Caki2 (cell line): ENCODE measurements at regions not wholly inside any gene's neighbourhood (a gene's known extent, or its start where the extent isn't known, plus 50 kb on each side); places are given as distances from the start of the nearest gene placed in this dataset.
A peak's percentile ranks its signal among the peaks of the same experiment; 100 is the strongest.

Source experiments
- DNase-seq: peaks from one replicate; pipeline ENCODE4 v3.0.0-alpha.2; 2015; ENCODE audit warnings: low read depth
- in situ Hi-C: cut with HindIII; loops from 2 replicates; pipeline ENCODE4 v1.10.0; 2016; ENCODE audit warnings: low sequenced_read_pairs, low pct_unique_long_range_greater_than_20kb, mixed read lengths

DNA sequence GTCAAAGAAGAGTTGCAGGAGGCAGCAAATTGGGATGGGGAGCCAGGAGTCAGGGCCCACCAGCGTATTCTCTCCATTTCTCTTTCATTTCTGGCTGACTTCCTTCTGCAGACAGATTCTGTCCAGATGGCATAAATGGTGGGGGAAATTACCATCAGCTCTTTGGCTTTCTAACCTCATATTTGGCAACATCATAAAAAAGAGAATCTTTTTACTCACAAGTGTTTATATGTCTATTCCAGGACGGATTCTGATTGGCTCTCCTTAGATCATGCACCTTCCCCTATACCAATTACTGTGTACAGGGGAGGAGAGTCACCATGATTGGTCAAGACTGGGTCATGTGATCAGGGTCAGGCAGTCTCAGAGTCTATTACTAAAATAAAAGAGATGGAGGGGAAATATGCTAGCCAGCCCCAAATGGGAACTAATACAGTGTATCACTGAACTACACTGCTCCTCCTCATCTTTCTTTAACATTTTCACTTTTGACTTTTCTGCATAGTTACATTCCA is 537.1 kb upstream of the EEF2KMT start:
- in situ Hi-C loops = no loop called here
- DNase-seq = peak; percentile 6

DNA sequence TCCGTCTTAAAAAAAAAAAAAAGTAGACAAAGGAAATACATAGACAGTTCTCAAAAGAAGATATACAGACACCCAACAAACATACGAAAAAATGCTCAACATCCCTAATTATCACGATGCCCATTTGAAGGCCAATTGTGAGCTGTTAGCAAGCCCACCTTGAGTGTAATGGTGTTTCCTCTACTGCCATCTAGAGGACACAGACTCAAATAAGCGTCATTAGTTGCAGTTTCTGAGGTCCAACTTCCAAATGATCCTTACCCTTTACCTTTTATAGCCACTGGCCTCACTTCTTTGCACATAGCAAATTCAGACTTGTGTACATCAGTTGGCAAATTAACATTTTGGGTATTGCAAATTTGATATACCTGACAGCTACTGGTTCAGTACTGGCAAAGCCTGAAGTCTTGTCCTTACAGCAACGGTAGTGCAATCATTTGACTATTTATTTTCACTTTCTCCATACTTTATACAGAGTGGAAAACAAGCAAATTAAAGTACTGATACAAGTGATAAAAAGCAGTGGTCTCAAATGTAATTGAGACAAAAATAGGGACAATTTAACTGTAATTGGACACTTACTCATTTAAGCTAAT is 536.3 kb upstream of the EEF2KMT start:
- in situ Hi-C loops = no loop called here
- DNase-seq = peak; percentile 26

DNA sequence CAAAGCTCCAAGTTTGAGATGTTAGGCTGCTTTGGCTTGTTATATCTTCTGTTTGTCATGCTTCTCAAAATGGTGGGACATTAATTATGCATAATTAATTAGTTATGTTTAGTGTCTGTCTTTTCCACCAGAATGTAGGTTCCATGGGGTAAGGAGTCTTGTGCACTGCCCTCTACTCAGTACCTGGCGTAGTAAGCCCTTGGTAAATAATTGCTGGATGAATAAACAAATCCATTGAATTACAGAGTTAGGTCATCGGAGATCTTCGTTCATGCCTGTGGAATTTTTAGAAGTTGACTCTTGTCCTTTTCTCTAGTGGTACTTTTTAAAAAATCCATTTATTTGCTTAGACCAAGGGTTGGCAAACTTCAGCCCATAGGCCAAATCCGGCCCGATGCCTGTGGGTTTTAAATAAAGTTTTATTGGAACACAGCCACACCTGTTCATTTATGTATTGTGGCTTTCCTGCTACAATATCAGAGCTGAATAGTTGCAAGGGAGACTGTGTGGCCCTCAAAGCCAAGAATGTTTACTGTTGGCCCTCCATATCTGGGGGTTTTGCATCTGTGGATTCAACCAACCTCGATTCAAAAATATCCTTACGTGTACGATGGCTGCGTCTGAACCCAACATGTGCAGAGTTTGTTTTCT is 524.8 kb upstream of the EEF2KMT start:
- in situ Hi-C loops = no loop called here
- DNase-seq = no peak

DNA sequence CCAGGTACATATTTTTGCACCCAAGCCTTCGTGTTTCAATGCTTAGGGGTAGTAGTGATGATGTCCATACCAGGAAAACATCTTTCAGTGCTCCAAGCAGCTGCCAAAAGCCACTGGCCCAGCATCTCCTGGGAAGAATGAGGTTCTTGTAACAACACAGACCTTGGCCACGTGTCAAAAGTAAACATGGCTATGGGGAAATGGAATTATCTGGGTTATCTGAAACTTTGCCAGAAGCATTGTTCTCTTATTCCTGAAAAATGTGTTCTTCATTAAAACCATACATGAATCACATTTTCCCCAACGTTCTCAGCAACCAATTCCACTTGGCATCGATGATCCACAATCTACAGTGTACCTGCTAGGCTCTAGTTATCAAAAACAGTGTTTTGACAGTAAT is 524.2 kb upstream of the EEF2KMT start:
- in situ Hi-C loops = no loop called here
- DNase-seq = no peak

DNA sequence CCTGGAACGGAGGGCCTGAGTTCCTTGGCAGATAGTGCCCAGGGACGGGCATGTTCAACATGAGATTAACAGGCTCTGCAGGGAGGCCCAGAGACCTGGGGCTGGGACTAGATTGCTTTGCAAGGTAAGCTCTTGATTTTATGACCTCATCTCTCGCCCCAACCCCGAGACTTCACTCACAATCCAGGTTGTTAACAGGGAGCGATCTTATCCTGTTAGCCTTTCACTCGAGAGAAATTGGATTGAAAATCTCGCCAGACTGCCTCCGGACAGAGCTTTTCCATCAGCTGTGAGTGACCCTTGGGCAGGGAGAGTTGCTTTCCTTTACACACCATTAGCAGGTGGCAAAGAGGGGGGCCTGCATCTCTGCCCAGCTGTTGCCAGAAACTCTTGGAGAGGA is 521.7 kb upstream of the EEF2KMT start:
- in situ Hi-C loops = no loop called here
- no peak for DNase-seq

DNA sequence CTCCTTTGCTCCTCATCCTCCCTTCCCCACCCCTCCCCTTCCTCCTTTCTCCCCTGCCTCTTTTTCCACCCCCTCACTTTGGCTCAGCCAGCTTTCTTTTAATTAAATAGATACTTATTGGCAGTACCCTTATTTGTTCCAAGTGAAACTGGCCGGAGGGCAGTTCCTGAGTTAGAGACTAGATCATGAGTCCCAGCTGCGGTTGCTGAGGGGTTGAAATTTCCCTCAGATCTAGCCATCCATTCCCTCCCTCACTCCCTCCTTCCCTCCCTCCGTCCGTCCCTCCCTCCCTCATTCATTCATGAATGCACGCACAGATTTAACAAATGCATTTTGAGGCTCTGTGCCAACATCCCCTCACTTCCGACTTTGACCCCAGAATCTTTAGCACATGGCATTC is 519.2 kb upstream of the EEF2KMT start:
- in situ Hi-C loops = no loop called here
- DNase-seq = no peak

DNA sequence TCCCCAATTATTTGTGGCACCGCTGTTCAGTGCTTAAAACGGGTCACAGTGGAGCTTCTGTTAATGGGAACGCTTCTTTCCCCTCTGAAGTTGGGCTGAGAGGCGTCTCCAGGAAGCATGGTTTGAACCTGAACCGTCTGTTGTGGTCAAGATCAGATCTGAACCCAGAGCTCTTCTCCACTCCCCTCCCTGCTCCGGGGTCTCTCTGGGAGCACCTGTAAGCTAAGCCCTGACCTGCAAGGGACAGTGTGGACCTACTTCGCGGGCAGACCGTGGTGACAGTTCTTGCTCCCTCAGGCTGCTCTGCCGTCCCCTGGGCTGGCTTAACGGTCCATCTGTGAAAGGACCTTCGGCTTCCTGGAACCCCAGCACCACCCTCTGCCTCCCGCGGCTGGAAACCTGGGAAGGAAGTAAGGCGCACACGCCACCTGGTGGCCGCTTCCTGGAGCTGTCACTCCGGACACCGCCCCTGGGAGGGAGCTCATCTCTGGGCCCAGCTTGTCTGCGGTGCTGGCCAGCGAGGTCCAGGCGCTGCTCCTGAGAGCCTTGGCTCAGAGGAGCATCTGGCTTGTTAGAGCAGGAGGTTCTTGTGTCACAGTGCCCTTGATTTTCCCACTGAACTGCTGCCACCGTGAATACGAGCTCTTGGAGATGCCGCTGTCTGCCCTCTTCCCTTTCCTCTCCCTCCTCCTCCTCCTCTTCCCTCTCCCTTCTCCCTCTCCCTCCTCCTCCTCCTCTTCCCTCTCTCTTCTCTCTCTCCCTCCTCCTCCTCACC is 518.5 kb upstream of the EEF2KMT start:
- in situ Hi-C loops = no loop called here
- DNase-seq = peak; percentile 69

DNA sequence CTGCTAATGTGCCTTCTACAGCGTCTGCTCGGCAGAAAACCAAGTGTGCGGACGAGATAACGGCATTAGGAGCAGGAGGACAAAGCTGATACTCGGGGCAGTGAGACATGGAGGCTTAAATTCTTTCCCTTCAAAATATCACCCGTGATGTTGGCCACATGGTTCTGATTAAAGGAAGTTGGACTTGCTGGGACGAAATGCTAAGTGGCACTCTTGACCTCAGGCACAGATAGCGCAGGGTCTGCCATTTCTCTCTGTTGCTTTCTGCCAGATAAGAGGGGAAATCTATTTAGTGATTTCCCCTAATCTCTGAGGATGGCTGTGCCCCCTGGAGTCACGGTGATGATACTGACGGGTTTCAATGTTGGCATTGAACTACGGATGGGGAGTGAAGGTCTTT is 509.6 kb upstream of the EEF2KMT start:
- in situ Hi-C loops = no loop called here

DNA sequence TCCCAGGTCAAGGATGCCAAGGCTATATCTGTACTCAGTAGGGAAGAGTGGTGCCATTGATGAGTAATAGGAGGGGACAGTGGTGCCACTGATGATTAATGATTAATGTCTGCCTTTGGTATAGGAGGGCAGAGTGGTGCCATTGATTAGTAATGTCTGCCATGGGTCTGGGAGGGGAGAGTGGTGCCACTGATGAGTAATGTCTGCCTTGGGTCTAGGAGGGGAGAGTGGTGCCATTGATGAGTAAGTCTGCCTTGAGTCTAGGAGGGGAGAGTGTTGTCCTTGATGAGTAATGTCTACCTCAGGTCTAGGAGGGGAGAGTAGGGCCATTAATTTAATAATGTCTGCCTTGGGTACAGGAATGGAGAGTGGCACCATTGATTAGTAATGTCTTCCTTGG is 507.8 kb upstream of the EEF2KMT start:
- peak; percentile 16 for DNase-seq
- in situ Hi-C loops = no loop called here

More for the DNA sequence above, 509.6 kb upstream of the EEF2KMT start:
- no peak for DNase-seq

DNA sequence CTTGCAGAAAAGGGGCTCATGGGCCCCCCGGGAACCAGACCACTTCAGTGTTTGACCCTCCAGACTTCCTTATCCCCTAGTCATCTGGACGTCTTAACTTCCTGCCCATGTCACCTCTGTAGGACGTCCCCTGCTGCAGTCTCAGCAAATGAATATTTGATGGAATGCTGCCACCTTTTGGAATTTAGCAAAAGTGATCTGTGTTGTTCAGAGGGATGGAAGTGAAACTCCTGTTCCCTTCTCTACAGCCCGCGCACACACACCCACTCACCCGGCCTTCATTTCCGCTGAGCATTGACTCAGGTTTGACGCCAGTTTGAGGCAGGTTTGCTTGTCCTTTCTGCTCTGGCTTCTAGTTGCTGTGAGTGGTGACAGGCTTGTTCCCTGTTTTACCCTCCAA is 507.2 kb upstream of the EEF2KMT start:
- in situ Hi-C loops = no loop called here
- DNase-seq = peak; percentile 42

DNA sequence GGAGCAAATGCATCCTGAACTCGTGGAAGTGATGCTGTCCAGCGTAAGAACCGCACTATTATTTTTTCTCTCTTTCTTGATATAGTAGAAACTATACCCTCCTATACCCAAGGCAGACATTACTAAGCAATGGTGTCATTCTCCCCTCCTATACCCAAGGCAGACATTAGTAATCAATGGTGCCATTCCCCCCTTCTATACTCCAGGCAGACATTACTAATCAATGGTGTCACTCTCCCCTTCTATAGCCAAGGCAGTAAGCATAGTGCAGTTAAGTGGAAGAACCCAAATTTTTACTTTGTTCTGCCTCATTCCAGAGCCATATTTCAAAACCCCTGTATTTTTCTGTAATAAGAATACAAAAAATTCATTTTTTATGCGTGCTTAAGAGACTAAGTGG is 506.2 kb upstream of the EEF2KMT start:
- DNase-seq = no peak
- in situ Hi-C loops = no loop called here

DNA sequence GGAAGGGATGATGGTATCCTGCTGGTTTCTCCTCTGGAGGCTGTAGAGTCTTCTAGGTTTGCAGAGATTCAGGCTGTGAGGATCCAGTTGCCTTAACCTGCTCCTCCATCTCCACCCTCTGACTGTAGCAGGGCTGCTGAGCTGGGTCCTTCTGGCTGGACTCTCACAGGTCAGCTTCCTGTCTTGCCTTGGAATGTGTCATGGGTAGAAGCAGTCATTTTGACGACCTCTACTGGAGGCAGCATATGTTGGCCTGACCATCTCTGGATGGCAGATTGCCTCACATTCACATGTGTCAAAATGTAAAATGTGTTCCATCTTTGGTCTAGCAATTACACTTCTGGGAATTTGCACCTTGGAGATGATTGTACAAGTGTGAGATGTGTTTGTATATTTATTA is 504.4 kb upstream of the EEF2KMT start:
- in situ Hi-C loops = no loop called here
- DNase-seq = no peak

DNA sequence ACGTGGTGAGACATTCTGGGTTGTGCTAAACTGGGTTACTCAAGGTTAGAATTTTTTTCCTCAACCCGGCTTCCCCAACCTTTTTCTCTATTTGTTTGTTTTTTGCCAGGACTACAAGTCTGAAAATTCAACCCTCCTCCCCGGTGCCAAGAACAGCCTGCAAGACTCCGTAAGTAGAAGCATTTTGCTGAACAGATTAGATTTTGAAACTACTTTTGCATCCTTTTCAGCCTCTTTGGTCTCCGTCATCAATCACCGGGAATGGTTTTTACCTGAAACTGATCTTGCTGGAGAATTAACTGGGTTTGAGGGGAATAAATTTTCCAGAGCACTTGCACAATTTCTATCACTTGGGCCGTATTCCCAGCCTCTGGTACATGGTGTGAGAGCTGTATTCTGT is 501.2 kb upstream of the EEF2KMT start:
- DNase-seq = no peak
- in situ Hi-C loops = no loop called here

DNA sequence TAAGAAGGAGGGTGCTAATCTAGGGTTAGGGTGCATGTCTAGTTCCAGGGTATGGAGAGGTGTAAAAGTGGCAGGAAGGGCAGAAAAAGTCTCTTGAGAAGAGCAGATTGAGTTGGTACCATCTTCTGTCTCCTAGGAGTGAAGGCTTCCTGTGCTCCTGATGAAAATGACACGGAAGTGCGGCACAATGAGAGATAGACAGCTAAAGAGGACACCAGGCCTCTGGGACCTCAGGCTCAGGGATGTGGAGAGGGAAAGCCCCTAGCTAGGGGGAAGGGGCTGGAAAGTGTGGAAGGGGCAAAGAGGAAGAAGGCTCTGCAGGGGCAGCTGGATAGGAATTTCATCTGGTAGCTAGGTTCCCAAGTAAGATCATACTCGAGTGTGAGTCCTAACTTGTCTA is 498.3 kb upstream of the EEF2KMT start:
- in situ Hi-C loops = no loop called here
- no peak for DNase-seq

DNA sequence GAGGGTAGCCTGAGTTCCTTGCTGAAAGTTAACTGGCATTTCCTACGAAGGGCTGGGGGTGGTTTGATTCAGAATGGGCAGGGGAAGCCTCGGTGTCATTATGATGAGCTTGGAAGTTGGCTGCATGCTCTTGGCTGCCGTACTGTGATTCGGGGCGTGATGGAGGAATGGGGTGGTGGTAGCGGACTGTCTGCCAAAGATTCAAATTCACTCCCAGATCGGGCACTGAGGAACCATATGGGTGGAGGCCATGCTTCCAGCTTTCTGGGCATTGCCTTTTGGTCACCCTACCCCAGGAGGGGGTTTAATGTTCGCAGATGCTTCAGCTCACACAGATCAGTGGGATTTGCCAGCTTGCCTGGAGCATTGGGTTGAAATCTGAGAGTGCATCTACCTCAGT is 492.8 kb upstream of the EEF2KMT start:
- in situ Hi-C loops = no loop called here
- no peak for DNase-seq

DNA sequence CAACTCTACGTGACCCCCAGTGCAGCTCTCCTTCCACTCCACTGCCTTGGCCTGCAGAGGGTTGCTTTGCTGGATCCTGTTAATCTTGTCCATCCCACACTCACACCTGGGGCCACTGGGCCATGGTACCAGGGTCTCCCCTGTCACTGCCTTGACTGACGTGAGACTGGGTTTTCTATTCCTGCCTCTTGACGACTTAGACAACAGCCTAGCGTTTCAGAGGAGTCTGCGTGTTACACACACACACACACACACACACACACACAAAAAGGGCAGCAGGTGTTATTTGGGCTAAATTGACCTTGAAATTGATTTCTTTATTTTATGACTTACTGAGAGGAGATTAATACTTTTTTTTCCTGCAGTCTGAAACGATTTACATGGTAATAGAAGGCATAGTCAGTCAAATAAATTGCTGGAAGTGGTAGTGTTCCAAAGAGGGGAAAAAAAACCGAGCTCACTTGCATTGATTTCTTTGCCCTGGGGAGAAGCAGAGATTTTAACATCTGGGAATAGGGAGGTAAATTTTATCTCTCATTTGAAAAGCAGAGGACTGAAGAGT is 492.3 kb upstream of the EEF2KMT start:
- DNase-seq = no peak
- in situ Hi-C loops = no loop called here

DNA sequence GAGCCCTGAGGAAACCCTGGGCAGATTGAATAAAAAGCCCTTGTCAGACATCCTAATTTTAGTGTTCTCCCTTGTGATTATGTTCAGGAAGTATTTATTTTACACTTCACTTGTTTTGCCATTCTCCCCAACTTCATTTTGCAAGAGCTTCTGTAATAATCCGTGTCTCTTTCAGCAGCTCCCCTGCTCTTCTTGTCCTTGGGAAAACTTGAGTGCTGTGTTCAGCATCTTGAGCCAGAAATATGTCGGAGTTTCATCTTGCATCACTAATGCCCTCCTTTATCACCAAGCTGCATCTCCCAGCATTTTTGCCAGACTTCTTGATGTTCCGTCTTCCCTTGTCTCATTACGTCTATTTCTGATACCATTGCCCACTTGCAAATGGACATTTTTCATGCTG is 486.5 kb upstream of the EEF2KMT start:
- no peak for DNase-seq
- in situ Hi-C loops = no loop called here

DNA sequence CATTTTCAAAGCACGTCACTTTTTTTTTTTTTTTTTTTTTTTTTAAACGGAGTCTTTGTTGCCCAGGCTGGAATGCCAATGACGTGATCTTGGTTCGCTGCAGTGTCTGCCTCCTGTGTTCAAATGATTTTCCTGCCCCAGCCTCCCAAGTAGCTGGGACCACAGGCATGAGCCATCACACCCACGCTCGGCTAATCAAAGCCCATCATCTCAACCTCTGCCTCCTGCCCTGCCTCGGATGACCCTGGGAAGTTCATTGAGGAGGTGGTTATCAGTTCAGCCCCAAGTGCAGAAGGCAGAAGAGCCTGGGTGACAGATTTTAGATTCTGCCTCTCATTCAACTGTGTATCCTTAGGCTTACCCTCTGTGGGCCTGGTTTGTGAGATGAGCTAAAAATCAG is 484.9 kb upstream of the EEF2KMT start:
- DNase-seq = no peak
- in situ Hi-C loops = no loop called here

DNA sequence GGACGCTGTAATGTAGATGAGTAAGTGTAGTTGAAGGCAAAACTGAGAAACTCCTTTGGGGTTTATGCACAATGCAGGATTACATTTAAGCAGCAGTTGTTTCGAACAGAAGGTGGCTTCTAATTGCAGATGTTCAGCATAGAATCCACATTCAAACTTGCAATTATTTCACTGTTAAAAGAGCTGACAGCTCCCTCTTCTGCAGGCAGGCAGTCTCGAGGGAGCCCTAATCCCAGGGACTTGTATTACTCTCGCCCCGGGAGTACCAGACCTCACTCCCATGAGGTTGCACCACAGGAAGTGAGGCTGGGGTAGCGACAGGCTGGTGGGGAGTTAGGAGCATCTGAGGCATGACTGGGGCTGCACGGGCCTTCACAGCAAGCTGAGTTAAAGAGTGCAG is 484.3 kb upstream of the EEF2KMT start:
- in situ Hi-C loops = no loop called here
- DNase-seq = no peak
